Erythroblast (primary cell): ENCODE measurements at regions not wholly inside any gene's neighbourhood (a gene's known extent, or its start where the extent isn't known, plus 50 kb on each side); places are given as distances from the start of the nearest gene placed in this dataset.

Experiments used
- GATA1 ChIP-seq: IDR thresholded peaks from 2 replicates; pipeline ENCODE4 v1.6.1; 2011; ENCODE audit warnings: low read depth, mild to moderate bottlenecking, control low read depth, low read length, moderate library complexity
- POLR2A ChIP-seq: IDR thresholded peaks from 2 replicates; pipeline ENCODE4 v1.6.1; 2011; ENCODE audit warnings: mild to moderate bottlenecking, low read length

GRCh38 chr10:78748235-78748533, 320.6 kb upstream of the ZMIZ1 start:
- TF ChIP-seq POLR2A (no peak), GATA1 (no peak)
